ENCODE measurements at regions not wholly inside any gene's neighbourhood (a gene's known extent, or its start where the extent isn't known, plus 50 kb on each side); places are given as distances from the start of the nearest gene placed in this dataset.

- no peak for TF ChIP-seq CTCF (IDR thresholded peaks at IDR 0.05; ENCODE audit: insufficient read depth, low read depth, low read length)
- no peak for TF ChIP-seq EZH2 (IDR thresholded peaks at IDR 0.05; ENCODE audit: insufficient read depth, low read length)
Measured at GRCh38 chr1:208928349-208929010, 655.0 kb upstream of the CAMK1G start.
